Nephron progenitor cell (in vitro differentiated cells): ENCODE measurements at regions not wholly inside any gene's neighbourhood (a gene's known extent, or its start where the extent isn't known, plus 50 kb on each side); places are given as distances from the start of the nearest gene placed in this dataset.
A peak's percentile ranks its signal among the peaks of the same experiment; 100 is the strongest.

Source experiments
- DNase-seq: peaks from one replicate; pipeline ENCODE4 v3.0.0; 2021
- H3K27ac Mint-ChIP-seq: 2 replicates; pipeline ENCODE4 v1.8.0; 2021; ENCODE audit warnings: mild to moderate bottlenecking, moderate library complexity, mixed read lengths
- H3K27me3 Mint-ChIP-seq: 2 replicates; pipeline ENCODE4 v1.8.0; 2021; ENCODE audit warnings: mild to moderate bottlenecking, low read depth, mixed read lengths; ENCODE audit not compliant: poor library complexity
- H3K36me3 Mint-ChIP-seq: 2 replicates; pipeline ENCODE4 v1.8.0; 2021; ENCODE audit warnings: low read depth, mixed read lengths
- H3K4me1 Mint-ChIP-seq: 2 replicates; pipeline ENCODE4 v1.8.0; 2021; ENCODE audit warnings: mixed read lengths
- H3K4me3 Mint-ChIP-seq: 2 replicates; pipeline ENCODE4 v1.8.0; 2021; ENCODE audit warnings: mild to moderate bottlenecking, moderate library complexity, mixed read lengths
- H3K9me3 Mint-ChIP-seq: 2 replicates; pipeline ENCODE4 v1.8.0; 2021; ENCODE audit warnings: mild to moderate bottlenecking, moderate library complexity, mixed read lengths
- CTCF ChIP-seq: fragments of 200-600 bp; sonication (generic); IDR thresholded peaks from 2 replicates; pipeline ENCODE4 v1.5.0; 2021; ENCODE audit warnings: antibody characterized with exemption

DNA sequence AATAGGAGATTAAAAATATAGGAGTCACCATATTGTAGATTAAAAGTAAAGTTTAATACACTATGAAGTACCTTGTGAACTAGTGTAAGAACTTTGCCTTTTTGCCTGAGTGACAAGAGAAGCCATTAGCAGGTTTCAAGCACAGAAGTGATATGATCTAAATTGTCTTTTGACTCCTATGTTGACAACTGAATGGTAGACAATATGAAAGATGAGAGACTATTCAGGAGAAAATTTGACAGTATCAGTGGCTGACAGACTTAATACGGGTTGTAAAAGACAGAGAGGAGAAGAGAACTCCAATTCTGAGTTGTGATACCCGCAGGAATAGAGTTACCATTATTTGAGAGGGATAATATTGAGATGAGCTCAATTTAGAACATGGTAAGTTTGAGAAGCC, 1259.8 kb downstream of the PCDH7 start:
- Mint-ChIP-seq H3K9me3 (no peaks in the 10 kb centered on the region), H3K36me3 (no peaks in the 10 kb centered on the region), H3K4me3 (no peak overlapping the region), H3K27ac (no peak overlapping the region), H3K27me3 (no peaks in the 10 kb centered on the region), H3K4me1 (no peaks in the 10 kb centered on the region)
- no peak for TF ChIP-seq CTCF
- no peak for DNase-seq

- Mint-ChIP-seq H3K27me3 (no peaks in the 10 kb centered on the region), H3K4me1 (no peaks in the 10 kb centered on the region), H3K4me3 (no peak overlapping the region), H3K36me3 (no peaks in the 10 kb centered on the region), H3K9me3 (no peaks in the 10 kb centered on the region), H3K27ac (no peak overlapping the region)
- TF ChIP-seq CTCF, result no peak
- no peak for DNase-seq
These were observed 1263.1 kb downstream of the PCDH7 start for GRCh38 chr4:31983246-31983645.

GRCh38 chr4:31983677-31984076, 1263.5 kb downstream of the PCDH7 start:
- no peak overlapping the region for H3K4me3 Mint-ChIP-seq
- no peaks in the 10 kb centered on the region for H3K4me1 Mint-ChIP-seq
- no peaks in the 10 kb centered on the region for H3K9me3 Mint-ChIP-seq
- no peaks in the 10 kb centered on the region for H3K36me3 Mint-ChIP-seq
- no peak for DNase-seq
- H3K27ac Mint-ChIP-seq, result no peak overlapping the region
- no peaks in the 10 kb centered on the region for H3K27me3 Mint-ChIP-seq
- no peak for TF ChIP-seq CTCF

DNA sequence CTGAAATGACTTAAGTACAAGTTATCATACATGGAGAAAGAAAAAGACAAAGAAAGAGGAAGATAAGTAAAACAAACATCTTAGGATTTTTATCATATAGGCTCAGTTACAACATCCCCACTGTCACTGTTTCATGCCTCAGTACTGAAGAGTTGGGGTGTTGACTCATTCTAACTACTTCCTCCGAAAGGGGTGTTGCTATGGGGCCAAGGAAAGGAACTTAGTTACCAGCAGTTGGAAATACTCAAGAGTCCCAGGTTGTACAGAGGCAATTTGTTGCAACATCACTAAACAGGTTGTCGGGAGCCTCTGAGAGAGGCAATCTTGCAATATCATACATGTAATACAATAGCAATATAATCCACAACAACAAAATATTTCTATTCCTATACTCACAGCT, 1264.7 kb downstream of the PCDH7 start:
- no peaks in the 10 kb centered on the region for H3K36me3 Mint-ChIP-seq
- H3K27me3 Mint-ChIP-seq, result no peaks in the 10 kb centered on the region
- DNase-seq, result no peak
- H3K27ac Mint-ChIP-seq, result no peak overlapping the region
- H3K4me3 Mint-ChIP-seq, result no peak overlapping the region
- H3K4me1 Mint-ChIP-seq, result no peaks in the 10 kb centered on the region
- TF ChIP-seq CTCF, result no peak
- no peaks in the 10 kb centered on the region for H3K9me3 Mint-ChIP-seq

DNA sequence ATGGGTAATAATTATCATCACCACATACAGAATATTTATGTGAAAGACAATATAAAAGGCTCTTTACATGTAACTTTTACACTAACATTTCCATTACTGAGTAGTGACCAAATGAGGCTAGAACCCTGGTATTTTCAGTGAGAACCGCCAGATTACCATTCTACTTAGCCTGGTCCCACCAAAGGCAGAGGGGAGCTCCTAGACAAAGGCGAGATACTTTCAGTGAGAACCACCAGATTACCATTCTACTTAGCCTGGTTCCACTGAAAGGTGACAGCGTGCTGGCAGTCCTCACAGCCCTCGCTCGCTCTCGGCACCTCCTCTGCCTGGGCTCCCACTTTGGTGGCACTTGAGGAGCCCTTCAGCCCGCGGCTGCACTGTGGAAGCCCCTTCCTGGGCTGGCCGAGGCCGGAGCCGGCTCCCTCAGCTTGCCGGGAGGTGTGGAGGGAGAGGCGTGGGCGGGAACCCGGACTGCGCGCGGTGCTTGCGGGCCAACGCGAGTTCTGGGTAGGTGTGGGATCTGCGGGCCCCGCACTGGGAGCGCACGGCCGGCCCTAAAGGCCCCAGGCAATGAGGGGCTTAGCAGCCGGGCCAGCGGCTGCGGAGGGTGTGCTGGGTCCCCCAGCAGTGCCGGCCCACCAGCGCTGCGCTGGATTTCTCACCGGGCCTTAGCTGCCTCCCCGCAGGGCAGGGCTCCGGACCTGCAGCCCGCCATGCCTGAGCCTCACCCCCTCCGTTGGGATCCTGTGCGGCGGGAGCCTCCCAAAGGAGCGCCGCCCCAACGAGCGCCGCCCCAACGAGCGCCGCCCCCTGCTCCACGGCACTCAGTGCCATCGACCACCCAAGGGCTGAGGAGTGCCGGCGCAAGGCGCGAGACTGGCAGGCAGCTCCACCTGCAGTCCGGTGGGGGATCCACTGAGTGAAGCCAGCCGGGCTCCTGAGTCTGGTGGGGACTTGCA, 1276.1 kb downstream of the PCDH7 start:
- no peaks in the 10 kb centered on the region for H3K4me1 Mint-ChIP-seq
- H3K27ac Mint-ChIP-seq, result no peak overlapping the region
- no peak overlapping the region for H3K4me3 Mint-ChIP-seq
- no peaks in the 10 kb centered on the region for H3K36me3 Mint-ChIP-seq
- no peaks in the 10 kb centered on the region for H3K9me3 Mint-ChIP-seq
- H3K27me3 Mint-ChIP-seq, result no peaks in the 10 kb centered on the region
- peak; percentile 10 for DNase-seq
- no peak for TF ChIP-seq CTCF

- Mint-ChIP-seq H3K27ac (no peak overlapping the region), H3K9me3 (no peaks in the 10 kb centered on the region), H3K4me1 (peaks cover 5% of the 10 kb centered on the region), H3K36me3 (no peaks in the 10 kb centered on the region), H3K4me3 (no peak overlapping the region), H3K27me3 (no peaks in the 10 kb centered on the region)
- no peak for DNase-seq
- TF ChIP-seq CTCF, result no peak
These were observed 1278.6 kb downstream of the PCDH7 start for GRCh38 chr4:31998807-31999206.
